Stimulated activated CD4-positive, alpha-beta T cell treated with anti-CD3 and anti-CD28 coated beads, Interleukin-2, amount 100 ng/mL, for 48 hours (primary cell): ENCODE measurements at regions not wholly inside any gene's neighbourhood (a gene's known extent, or its start where the extent isn't known, plus 50 kb on each side); places are given as distances from the start of the nearest gene placed in this dataset.

ENCODE experiments used
- DNase-seq, 2 donors: peaks; one replicate each; pipeline ENCODE4 v3.0.0-alpha.2; 2020

GRCh38 chr10:130847170-130847569, 464.4 kb downstream of the TCERG1L start:
- no peak for DNase-seq

GRCh38 chr10:130848855-130849254, 462.7 kb downstream of the TCERG1L start:
- DNase-seq, result no peak

GRCh38 chr10:130854151-130854550, 457.4 kb downstream of the TCERG1L start:
- DNase-seq, result no peak

GRCh38 chr10:130857631-130858295, 453.8 kb downstream of the TCERG1L start:
- no peak for DNase-seq

DNA sequence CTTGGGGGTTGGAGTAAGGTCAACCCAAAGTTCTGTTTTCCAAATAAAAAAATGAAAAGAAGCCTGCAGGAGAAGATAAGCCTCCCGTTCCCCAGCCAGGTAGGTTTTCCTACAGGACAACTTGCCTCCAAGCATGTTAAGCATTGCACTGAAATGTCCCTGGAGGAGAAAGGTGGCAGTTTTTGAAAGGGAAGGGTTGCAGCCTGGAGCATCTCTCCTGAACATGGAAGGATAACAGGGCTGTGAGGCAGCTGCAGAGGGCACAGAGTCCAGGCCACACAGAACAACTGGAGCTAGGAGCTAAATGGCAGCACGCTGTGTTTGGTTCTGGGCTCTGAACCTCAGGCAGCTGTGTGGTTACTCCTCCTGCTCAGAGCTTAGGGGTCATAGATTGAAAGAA, 452.9 kb downstream of the TCERG1L start:
- DNase-seq, result no peak

DNA sequence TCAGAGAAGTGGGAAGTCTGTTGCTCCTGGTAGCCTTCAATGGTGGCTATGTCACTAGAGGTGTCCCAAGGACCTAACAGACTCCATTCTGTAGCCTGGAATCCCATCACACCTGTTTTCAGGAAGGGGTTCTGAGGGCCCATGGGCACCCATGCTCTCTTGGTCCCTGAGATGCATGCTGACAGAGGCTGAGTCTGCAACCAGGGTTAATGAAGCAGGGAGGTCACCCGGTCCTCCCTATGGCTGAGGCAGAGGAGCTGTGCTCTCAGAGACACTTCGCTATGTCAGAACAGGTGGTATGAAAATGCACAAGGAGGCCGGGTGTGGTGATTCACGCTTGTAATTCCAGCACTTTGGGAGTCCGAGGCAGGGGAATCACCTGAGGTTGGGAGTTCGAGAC, 452.1 kb downstream of the TCERG1L start:
- DNase-seq, result no peak

DNA sequence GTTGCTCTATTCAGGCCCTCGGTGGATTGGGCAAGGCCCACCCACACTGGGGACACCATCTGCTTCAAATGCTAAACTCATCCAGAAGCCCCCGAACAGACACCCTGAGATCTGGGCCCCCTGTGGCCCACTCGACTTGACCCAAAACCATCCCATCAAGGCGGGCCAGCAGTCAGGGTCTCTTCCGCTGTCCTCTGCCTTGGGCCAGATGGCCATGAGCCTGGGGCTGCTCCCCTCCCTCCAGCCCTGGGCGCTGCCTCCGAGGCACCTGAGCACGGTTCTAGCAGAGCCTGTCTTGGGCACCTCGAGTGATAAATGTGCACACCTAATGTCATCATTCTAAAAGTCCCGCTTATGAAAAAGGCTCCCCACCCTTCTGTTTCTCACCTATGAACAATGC, 449.4 kb downstream of the TCERG1L start:
- DNase-seq, result no peak

GRCh38 chr10:130862626-130863025, 448.9 kb downstream of the TCERG1L start:
- DNase-seq, result no peak

GRCh38 chr10:130863044-130863443, 448.5 kb downstream of the TCERG1L start:
- DNase-seq, result no peak

- DNase-seq, result no peak
Observed at GRCh38 chr10:130864961-130865818, 446.3 kb downstream of the TCERG1L start.

- no peak for DNase-seq
Observed at GRCh38 chr10:130866857-130867256, 444.7 kb downstream of the TCERG1L start.

DNA sequence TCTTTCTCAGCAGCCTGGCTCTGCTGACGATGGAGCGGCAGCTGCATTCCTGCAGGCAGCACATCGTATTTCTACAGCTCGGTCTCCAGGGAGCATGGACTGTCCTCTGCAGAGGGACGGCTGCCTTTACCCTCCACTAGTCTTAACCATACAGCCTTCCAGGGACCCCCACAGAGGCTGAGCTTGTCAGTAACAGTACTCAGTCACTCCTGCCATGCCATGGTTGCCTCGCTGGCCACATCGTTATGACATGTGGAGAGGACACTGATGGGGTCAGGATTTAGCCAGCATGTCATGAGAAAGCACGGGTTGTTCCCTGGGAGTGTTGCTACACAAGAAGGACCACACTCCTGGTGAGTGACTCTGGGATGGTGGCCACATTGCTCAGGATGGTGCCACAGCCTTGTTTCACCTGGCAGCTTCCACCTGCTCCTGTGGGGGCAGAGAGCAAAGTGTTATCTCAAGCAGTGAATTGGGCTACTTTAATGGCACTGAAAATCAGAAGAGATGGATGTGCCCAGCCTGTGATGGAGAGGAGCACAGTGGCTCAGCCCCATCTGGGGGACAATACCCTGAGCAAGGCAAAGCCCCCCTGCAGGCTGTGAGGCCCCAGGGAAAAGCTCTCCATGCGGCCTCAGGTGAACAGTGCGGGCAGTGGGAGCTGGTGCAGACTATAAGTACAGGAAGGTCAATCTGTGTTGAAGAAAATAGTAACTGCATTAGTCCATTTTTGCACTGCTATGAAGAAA, 443.9 kb downstream of the TCERG1L start:
- DNase-seq, result no peak

GRCh38 chr10:130869179-130869841, 442.2 kb downstream of the TCERG1L start:
- no peak for DNase-seq

- no peak for DNase-seq
Observed at GRCh38 chr10:130871406-130871805, 440.1 kb downstream of the TCERG1L start.

DNA sequence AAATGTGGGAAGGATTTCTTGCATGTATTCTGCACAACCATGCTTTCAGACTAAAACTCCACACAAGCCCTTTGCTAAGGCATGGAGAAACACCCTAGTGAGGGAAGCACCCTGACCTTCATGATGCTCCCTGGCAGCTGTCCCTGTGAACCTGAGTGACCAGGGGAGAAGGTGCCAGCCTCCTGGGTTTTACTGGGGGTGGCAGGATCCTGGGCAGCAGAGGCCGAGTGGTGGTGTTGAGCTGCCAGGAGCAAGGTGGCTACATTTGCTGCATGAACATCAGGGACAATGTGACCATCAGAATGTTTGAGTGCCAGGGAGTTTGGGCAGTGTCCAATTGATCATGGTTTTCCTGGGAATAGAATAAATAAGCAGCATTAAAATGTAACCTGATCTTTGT, 437.9 kb downstream of the TCERG1L start:
- no peak for DNase-seq

DNA sequence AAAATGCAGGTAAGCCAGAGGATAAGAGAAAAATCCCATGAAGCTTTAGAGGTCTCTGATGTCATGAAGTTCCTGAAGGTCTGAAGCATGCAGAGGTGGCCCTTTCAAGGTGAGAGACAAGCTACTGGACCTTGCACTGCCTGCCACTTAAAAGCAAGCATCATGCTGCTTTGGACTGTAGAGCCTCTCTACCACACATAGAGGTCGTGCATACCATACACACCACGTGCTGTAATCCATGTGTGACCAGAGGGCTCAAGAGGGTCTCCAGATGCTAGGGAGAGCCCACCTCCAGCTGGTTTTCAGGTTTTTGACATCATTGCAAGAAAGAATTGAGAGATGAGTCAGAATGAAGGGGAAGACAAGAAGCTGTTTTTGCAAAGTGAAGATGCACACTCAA, 436.4 kb downstream of the TCERG1L start:
- DNase-seq, result no peak

GRCh38 chr10:130875897-130876472, 435.5 kb downstream of the TCERG1L start:
- DNase-seq, result no peak

GRCh38 chr10:130877126-130877525, 434.4 kb downstream of the TCERG1L start:
- no peak for DNase-seq

DNA sequence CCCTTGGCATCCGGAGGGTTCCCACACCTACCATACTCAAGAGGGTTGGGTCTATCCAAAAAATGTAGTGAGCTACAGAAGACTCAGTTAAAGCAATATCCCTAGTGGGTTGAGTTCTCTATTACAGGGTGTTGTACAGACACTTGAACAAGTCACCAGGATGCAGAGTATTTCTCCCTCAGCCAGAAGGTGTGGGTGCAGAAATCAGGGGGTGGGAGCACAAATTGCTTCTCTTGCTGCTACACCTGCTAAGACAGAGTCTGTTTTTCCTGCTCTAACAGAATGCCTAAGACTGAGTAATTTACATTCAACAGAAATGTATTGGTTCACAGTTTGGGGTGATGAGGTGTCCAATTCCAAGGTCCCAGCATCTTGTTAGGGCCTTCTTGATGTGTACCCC, 433.4 kb downstream of the TCERG1L start:
- no peak for DNase-seq

DNA sequence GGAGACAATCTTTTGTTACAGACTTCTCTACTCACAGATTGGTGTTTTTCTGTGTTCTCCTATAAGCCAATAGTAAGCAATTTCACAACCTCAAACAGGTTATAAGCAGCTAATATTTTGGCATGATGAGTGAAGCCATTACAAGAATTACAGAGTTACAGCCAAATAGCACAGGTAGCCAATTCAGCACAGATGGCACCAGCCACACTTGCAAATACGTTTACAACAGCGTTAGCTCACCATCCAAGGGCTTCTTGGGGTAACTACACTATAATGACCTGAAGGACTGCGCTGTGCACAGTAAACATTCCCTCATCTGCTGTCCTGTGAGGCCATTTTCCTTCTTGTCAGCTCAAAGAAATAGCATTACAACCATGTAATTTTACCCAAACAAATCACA, 428.6 kb downstream of the TCERG1L start:
- no peak for DNase-seq

DNA sequence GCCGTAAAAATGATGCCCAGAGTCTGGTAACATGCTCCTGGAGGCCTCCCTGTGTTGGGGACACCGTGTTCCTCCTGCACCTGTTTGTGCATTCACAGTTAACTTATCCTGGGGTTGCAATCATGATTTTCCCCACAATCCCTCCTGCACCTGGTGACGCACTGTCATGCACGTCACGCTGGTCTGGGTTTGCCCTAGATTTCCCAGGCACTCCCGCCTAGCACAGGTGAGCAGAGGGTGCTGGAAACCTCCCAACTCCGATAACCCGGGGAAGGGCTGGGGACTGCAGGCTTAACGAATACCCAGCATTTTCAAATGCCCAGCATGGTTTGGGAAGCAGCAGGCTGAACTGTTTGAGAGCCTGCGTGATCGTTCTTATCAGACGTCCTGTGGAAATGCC, 427.1 kb downstream of the TCERG1L start:
- DNase-seq, result no peak

DNA sequence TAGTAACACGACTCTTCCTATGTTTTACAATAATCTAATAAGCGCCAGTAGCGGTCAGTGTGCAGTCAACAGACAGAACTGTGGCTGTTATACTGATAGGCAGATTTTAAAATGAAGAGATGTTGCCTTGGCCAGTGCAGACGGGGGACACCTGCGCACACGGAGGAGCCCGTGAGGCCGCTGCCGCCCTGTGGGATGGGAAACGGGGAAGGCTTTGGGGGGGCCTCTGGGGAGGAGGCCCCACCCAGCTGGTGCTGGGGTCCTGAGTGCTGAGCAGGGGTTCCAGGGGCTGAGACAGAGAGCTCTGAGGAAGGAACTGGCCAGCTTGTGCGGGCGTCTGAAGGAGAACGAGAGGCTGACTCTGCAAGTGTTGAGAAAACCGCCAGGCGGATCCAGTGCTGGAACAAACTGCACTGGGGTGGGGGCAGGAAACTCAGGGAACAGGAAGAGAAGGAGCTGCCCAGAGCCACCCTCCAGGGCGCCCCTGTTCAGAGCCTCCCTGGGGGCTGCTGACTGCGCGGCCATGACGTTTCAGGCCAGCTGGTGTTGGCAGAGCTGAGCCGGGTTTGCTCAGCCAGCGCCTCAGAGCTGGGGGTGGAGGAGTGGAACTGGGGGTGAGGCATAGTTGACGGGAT, 426.4 kb downstream of the TCERG1L start:
- no peak for DNase-seq
